K562 (cell line): ENCODE measurements at regions not wholly inside any gene's neighbourhood (a gene's known extent, or its start where the extent isn't known, plus 50 kb on each side); places are given as distances from the start of the nearest gene placed in this dataset.
"Not testable (repeated sequence)": the region's sequence is repeated elsewhere in the genome, so short reads cannot be mapped to it uniquely, and the experiment has no call there.

Experiments used
- ATAC-seq: fragments of 200-7000 bp; cut with Tn5 transposase; 3 replicates; pipeline ENCODE4 v1.9.1; 2020; ENCODE audit warnings: moderate library complexity
- BruUV-seq: library from RNA; stranded (reverse); fragments of 400-500 nt; replicated peaks from 2 replicates; lab custom pipeline; 2021; lab: Mats Ljungman, UMichigan
- CTCF ChIA-PET: fragments of 300-600 bp; formaldehyde crosslinking; extraction: SDS; loops from one replicate; lab custom pipeline; 2021; ENCODE audit warnings: low intra/inter-chr PET ratio; lab: Yijun Ruan, JAX
- POLR2A ChIA-PET: fragments of 300-600, 350-650 bp; sonication (Branson Sonifier 250); formaldehyde crosslinking; extraction: SDS; loops from one replicate; lab custom pipeline; 2021; ENCODE audit warnings: antibody characterized with exemption, inconsistent platforms; lab: Yijun Ruan, JAX
- DNase-seq, 4 experiments: peaks; one replicate each; pipeline versions ENCODE4 v3.0.0 to v3.0.0-alpha.2; 2011 to 2018; ENCODE audit warnings: low spot score in 3 of 4, mixed read lengths in 3 of 4; ENCODE audit errors: extremely low read depth in 1 of 4
- FAIRE-seq: peaks from 2 replicates; lab custom pipeline; 2011; peaks lifted over from hg19 to GRCh38; lab: Jason Lieb, UNC
- H2AFZ ChIP-seq: 2 replicates; pipeline ENCODE4 v1.6.0; 2011; ENCODE audit warnings: low read depth, low read length, control low read depth, inconsistent platforms
- H3K27ac ChIP-seq: fragments of 200-600 bp; 3 replicates; pipeline ENCODE4 v1.8.0; 2011; ENCODE audit warnings: low read depth, mild to moderate bottlenecking, control low read depth, inconsistent platforms, low read length, moderate library complexity, mixed read lengths; ENCODE audit errors: extremely low read depth
- H3K27me3 ChIP-seq, 2 experiments: fragments of 300-600 bp in 1 of 2; 2 replicates in 1 of 2; 3 replicates in 1 of 2; pipeline versions ENCODE4 v1.6.0 to v1.8.0; 2011; ENCODE audit warnings: inconsistent platforms in 2 of 2, low read length in 2 of 2, mild to moderate bottlenecking in 1 of 2, mixed read lengths in 1 of 2, moderate library complexity in 1 of 2; ENCODE audit not compliant: control insufficient read depth in 2 of 2, insufficient read depth in 2 of 2
- H3K36me3 ChIP-seq: fragments of 300-600 bp; 3 replicates; pipeline ENCODE4 v1.8.0; 2011; ENCODE audit warnings: mild to moderate bottlenecking, low read length, inconsistent platforms; ENCODE audit not compliant: control insufficient read depth, insufficient read depth
- H3K4me1 ChIP-seq, 2 experiments: fragments of 200-600 bp in 1 of 2; replicated peaks in 1 of 2; 2 replicates in 1 of 2; 3 replicates in 1 of 2; pipeline versions ENCODE4 v1.5.1 to v1.8.0; 2011; ENCODE audit warnings: inconsistent platforms in 2 of 2, low read length in 2 of 2, mild to moderate bottlenecking in 1 of 2, mixed read lengths in 1 of 2, moderate library complexity in 1 of 2; ENCODE audit not compliant: control insufficient read depth in 2 of 2, insufficient read depth in 2 of 2
- H3K4me2 ChIP-seq: 2 replicates; pipeline ENCODE4 v1.6.1; 2011; ENCODE audit warnings: low read length, control low read depth, inconsistent platforms, mixed read lengths; ENCODE audit not compliant: insufficient read depth
- H3K4me3 ChIP-seq: fragments of 200-600 bp; sonication (generic), shearing (Covaris generic); 2 replicates; pipeline ENCODE4 v1.5.1; 2016; ENCODE audit warnings: control low read depth, inconsistent platforms
- H3K79me2 ChIP-seq: fragments of 200-600 bp; 3 replicates; pipeline ENCODE4 v1.8.0; 2011; ENCODE audit warnings: low read length, inconsistent platforms; ENCODE audit not compliant: control insufficient read depth, insufficient read depth
- H3K9ac ChIP-seq, 2 experiments: 2 replicates each; pipeline versions ENCODE4 v1.6.0 to v1.6.1; 2011; ENCODE audit warnings: low read depth in 2 of 2, low read length in 2 of 2, control low read depth in 1 of 2, inconsistent platforms in 1 of 2, mild to moderate bottlenecking in 1 of 2, mixed read lengths in 1 of 2; ENCODE audit not compliant: insufficient read depth in 1 of 2
- H3K9me1 ChIP-seq: one replicate; pipeline ENCODE4 v1.6.0; 2011; ENCODE audit warnings: inconsistent platforms, mild to moderate bottlenecking, low read length, moderate library complexity; ENCODE audit not compliant: control insufficient read depth, insufficient read depth
- H3K9me3 ChIP-seq: replicated peaks from 2 replicates; pipeline ENCODE4 v1.5.1; 2011; ENCODE audit warnings: low read depth, low read length, inconsistent platforms; ENCODE audit not compliant: control insufficient read depth, insufficient read depth
- H4K20me1 ChIP-seq: replicated peaks from 2 replicates; pipeline ENCODE4 v1.6.1; 2011; ENCODE audit warnings: low read length, inconsistent platforms, mixed read lengths; ENCODE audit not compliant: control insufficient read depth, insufficient read depth
- BMI1 ChIP-seq: fragments of 150-350 bp; IDR thresholded peaks from 2 replicates; pipeline ENCODE4 v1.6.1; 2014; ENCODE audit warnings: low read length
- CTBP1 ChIP-seq: fragments of 450-650 bp; IDR thresholded peaks from 2 replicates; pipeline ENCODE4 v1.6.1; 2016; ENCODE audit warnings: borderline replicate concordance
- FOS ChIP-seq: IDR thresholded peaks from 3 replicates; pipeline ENCODE4 v1.6.1; 2011; ENCODE audit not compliant: insufficient read length; ENCODE audit errors: extremely low read depth
- GABPB2 ChIP-seq: fragments of 250-450 bp; sonication (Bioruptor Pico); conservative IDR thresholded peaks from 2 replicates; pipeline ENCODE4 v1.5.1; 2021; ENCODE audit warnings: mild to moderate bottlenecking
- HDAC1 ChIP-seq, 2 experiments: fragments of 450-650 bp; IDR thresholded peaks; 2 replicates each; pipeline ENCODE4 v1.6.1; 2016 to 2017; ENCODE audit warnings: inconsistent platforms in 1 of 2, mild to moderate bottlenecking in 1 of 2, moderate library complexity in 1 of 2
- NCOA6 ChIP-seq: fragments of 450-650 bp; IDR thresholded peaks from 2 replicates; pipeline ENCODE4 v1.6.1; 2017; ENCODE audit warnings: mild to moderate bottlenecking
- NELFE ChIP-seq: IDR thresholded peaks from 2 replicates; pipeline ENCODE4 v1.6.1; 2011; ENCODE audit warnings: mild to moderate bottlenecking; ENCODE audit not compliant: insufficient read depth, insufficient read length
- RAD21 ChIP-seq, 2 experiments: fragments of 250-450 bp in 1 of 2; fragments of 450-650 bp in 1 of 2; sonication (Bioruptor Pico) in 1 of 2; formaldehyde crosslinking in 1 of 2; IDR thresholded peaks in 1 of 2; conservative IDR thresholded peaks in 1 of 2; 2 replicates each; pipeline versions ENCODE4 v1.4.0 to v1.8.0; 2020 to 2022; ENCODE audit warnings: mild to moderate bottlenecking in 2 of 2, moderate library complexity in 1 of 2
- RAD51 ChIP-seq: fragments of 450-650 bp; IDR thresholded peaks from 2 replicates; pipeline ENCODE4 v1.7.1; 2016; ENCODE audit warnings: low read depth, mild to moderate bottlenecking, borderline replicate concordance
- RBM34 ChIP-seq: fragments of 200-400 bp; formaldehyde crosslinking; IDR thresholded peaks from 2 replicates; pipeline ENCODE4 v1.6.1; 2018; ENCODE audit warnings: low read length, borderline replicate concordance; ENCODE audit not compliant: insufficient read depth
- SREBF1 ChIP-seq: fragments of 150-350 bp; IDR thresholded peaks from 2 replicates; pipeline ENCODE4 v1.6.1; 2014; ENCODE audit warnings: antibody characterized with exemption, low read depth, low read length, borderline replicate concordance
- STAG1 ChIP-seq: sonication (generic); formaldehyde crosslinking; IDR thresholded peaks from 2 replicates; pipeline ENCODE4 v1.5.0; 2020; ENCODE audit warnings: missing genetic modification reagents, borderline replicate concordance
- TCF7 ChIP-seq: sonication (generic); IDR thresholded peaks from 2 replicates; pipeline ENCODE4 v1.6.1; 2016; ENCODE audit warnings: antibody characterized with exemption, borderline replicate concordance
- XRCC4 ChIP-seq: IDR thresholded peaks from one replicate; pipeline ENCODE4 v1.6.1; 2011; ENCODE audit not compliant: insufficient read depth, insufficient read length; ENCODE audit errors: extremely low read depth
- ZNF347 ChIP-seq: fragments of 450-650 bp; formaldehyde crosslinking; IDR thresholded peaks from 2 replicates; pipeline ENCODE4 v1.4.0; 2020; ENCODE audit warnings: low read depth, mild to moderate bottlenecking, moderate library complexity
- ZNF354B ChIP-seq: fragments of 250-450 bp; sonication (Bioruptor Pico); IDR thresholded peaks from 2 replicates; pipeline ENCODE4 v1.4.0; 2020
- WGBS: fragments of 100-300 bp; shearing (Covaris generic); methylation state at CpG from one replicate; pipeline ENCODE4 v1.1.6; 2016; ENCODE audit warnings: low coverage, mixed read lengths; ENCODE audit not compliant: insufficient coverage; ENCODE audit errors: missing lambda C conversion rate; 5-methylcytosine and 5-hydroxymethylcytosine counted together
- in situ Hi-C: fragments of 300-500 bp; cut with MboI; formaldehyde crosslinking; loops from 4 replicates; pipeline ENCODE4 v1.15.0; 2018; ENCODE audit warnings: inconsistent platforms, mixed read lengths
- intact Hi-C: fragments of 100-400 bp; cut with micrococcal nuclease; formaldehyde crosslinking; loops from 2 replicates; pipeline ENCODE4 v1.14.2; 2022
- TF ChIP-seq, protein P1 (sequence below): sonication (generic); formaldehyde crosslinking; IDR thresholded peaks from 2 replicates; pipeline ENCODE4 v1.8.1; 2022; ENCODE audit warnings: missing genetic modification reagents

DNA sequence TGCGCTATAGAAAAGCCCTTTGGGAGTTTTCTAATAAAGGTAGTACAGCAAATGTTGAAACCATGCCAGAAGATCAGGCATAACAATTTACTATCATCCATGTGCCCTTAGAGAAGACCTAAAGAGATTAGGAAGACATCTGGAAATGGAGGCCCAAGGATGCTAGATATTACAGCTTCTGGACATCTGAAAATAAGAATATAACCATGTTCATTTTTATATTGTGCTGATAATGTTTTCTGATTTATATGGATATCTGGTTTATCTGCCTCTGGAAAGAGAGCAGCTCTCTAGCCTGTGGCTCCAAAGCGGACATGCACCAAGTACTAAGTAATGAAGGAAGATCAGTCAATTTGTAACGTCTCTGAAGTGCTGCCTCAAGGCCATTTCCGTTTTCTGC is 478.0 kb upstream of the DDX18 start (continued):
- TF ChIP-seq SREBF1 (no peak), RAD51 (no peak)

DNA sequence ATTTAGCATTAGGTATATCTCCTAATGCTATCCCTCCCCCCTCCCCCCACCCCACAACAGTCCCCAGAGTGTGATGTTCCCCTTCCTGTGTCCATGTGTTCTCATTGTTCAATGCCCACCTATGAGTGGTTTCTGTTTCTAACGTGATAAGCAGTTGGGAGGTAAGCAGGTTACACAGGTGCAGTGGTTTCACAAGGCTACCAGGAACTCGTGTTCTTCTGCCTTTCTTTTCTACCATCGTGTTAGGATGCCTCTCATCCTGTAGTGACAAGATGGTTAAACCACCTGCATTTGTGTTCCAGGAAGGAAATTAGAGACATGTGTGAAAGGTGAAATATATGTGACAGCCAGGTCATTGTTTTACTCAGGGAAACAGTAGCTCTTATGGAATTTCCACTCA is 476.5 kb upstream of the DDX18 start:
- in situ Hi-C loops, H2AFZ ChIP-seq, H3K27ac ChIP-seq, FAIRE-seq, H3K4me3 ChIP-seq, intact Hi-C loops, H3K27me3 ChIP-seq, H3K4me2 ChIP-seq, CTCF ChIA-PET, H4K20me1 ChIP-seq, H3K9ac ChIP-seq, H3K9me1 ChIP-seq, H3K36me3 ChIP-seq, H3K9me3 ChIP-seq, ATAC-seq, H3K4me1 ChIP-seq, BruUV-seq, POLR2A ChIA-PET, H3K79me2 ChIP-seq, DNase-seq: not testable (repeated sequence)
- WGBS = 10% methylated on average over 2 of the region's 3 CpGs

DNA sequence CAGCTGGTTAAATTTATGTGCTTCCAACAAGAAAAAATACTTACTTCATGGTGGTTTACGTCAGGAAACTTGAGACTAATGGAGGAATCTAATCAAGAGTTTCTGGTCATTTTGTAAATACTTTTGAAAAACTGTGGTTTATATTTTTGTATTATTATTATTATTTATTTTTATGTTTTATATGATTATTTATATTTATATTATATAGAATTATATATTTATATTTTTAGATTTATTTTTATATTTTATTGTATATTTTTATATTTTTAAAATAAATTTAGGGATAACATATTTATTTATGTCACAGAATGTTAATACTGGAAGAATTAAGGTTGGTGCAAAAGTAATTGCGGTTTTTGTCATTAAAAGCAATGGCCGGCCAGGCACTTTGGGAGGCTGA is 474.5 kb upstream of the DDX18 start:
- H3K4me2 ChIP-seq = no peak overlapping the region
- no peaks in the 10 kb centered on the region for H3K9me1 ChIP-seq
- DNase-seq (no peak), ATAC-seq (no peak), FAIRE-seq (no peak)
- ChIA-PET POLR2A (no interaction called here), CTCF (no interaction called here)
- H2AFZ ChIP-seq = no peak overlapping the region
- H3K4me1 ChIP-seq = no peaks in the 10 kb centered on the region
- H3K36me3 ChIP-seq = no peaks in the 10 kb centered on the region
- H4K20me1 ChIP-seq = no peaks in the 10 kb centered on the region
- no peaks in the 10 kb centered on the region for H3K27me3 ChIP-seq
- in situ Hi-C loops = no loop called here
- intact Hi-C loops = no loop called here
- no peaks in the 10 kb centered on the region; the same call in 1 of the 2 replicates for H3K9me3 ChIP-seq
- no peak overlapping the region for H3K9ac ChIP-seq
- WGBS = 3% methylated on average over 3 of the region's 3 CpGs
- H3K4me3 ChIP-seq = no peak overlapping the region
- H3K27ac ChIP-seq = no peak overlapping the region
- BruUV-seq = no TSS peak
- no peaks in the 10 kb centered on the region for H3K79me2 ChIP-seq
- TF ChIP-seq HDAC1 (IDR thresholded peaks at IDR 0.05) (no peak), TCF7 (no peak), NCOA6 (no peak), XRCC4 (no peak), GABPB2 (no peak), RAD21 (CRISPR knock-in tag; conservative IDR thresholded peaks at IDR 0.05 in 1 of 2, IDR thresholded peaks at IDR 0.05 in 1 of 2) (no peak), NELFE (no peak), ZNF347 (CRISPR knock-in tag) (no peak), BMI1 (no peak), STAG1 (CRISPR knock-in tag) (no peak), RBM34 (no peak), ZNF354B (CRISPR knock-in tag) (no peak), CTBP1 (no peak), FOS (no peak)
- TF ChIP-seq, protein P1, sequence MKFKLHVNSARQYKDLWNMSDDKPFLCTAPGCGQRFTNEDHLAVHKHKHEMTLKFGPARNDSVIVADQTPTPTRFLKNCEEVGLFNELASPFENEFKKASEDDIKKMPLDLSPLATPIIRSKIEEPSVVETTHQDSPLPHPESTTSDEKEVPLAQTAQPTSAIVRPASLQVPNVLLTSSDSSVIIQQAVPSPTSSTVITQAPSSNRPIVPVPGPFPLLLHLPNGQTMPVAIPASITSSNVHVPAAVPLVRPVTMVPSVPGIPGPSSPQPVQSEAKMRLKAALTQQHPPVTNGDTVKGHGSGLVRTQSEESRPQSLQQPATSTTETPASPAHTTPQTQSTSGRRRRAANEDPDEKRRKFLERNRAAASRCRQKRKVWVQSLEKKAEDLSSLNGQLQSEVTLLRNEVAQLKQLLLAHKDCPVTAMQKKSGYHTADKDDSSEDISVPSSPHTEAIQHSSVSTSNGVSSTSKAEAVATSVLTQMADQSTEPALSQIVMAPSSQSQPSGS (CRISPR knock-in tag) = no peak
